ENCODE measurements at regions not wholly inside any gene's neighbourhood (a gene's known extent, or its start where the extent isn't known, plus 50 kb on each side); places are given as distances from the start of the nearest gene placed in this dataset.

DNA sequence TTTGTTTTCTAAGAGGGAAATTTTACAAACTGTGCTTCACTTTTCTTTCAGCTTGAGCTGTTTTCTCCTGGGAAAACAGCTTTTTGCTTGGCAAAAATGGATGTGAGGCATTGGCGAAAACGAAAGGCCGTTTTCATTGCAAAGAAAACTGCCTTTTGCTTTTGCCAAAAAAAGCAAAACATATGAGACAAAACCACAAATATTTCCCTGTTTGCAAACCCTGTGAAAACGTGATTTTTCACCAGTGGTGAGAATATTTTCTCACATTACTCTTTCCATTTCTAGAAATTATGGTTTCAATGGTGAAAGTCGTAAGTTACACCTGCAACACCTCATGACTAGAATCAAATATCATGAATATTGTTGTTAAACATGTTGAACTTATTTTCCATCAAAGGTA is 74.0 kb upstream of the ZBTB18 start:
- H3K14ac ChIP-seq (ENCODE audit: insufficient read length): no peak overlapping the region
- no peak overlapping the region for H4K5ac ChIP-seq (ENCODE audit: insufficient read length, low read depth, low read length)
- no peak overlapping the region for H2BK120ac ChIP-seq (replicated peaks; ENCODE audit: low read depth, low read length)
- no peaks in the 10 kb centered on the region for H3K9me3 ChIP-seq (ENCODE audit: insufficient read depth in 2 of 2, low read depth in 1 of 2, low read length in 1 of 2)
- no peak overlapping the region for H3K27ac ChIP-seq (ENCODE audit: low read depth, low read length)
- H2AFZ ChIP-seq (ENCODE audit: low read length): no peak overlapping the region
- H3K23ac ChIP-seq (ENCODE audit: insufficient read length): no peak overlapping the region
- POLR2A ChIA-PET (ENCODE audit: partially characterized antibody): no interaction called here
- no peak overlapping the region for H3K9ac ChIP-seq (replicated peaks in 1 of 4; ENCODE audit: extremely low read depth in 1 of 4, low read depth in 3 of 4, low read length in 3 of 4)
- H2BK20ac ChIP-seq (ENCODE audit: low read length): no peak overlapping the region
- FAIRE-seq (no peak), DNase-seq (ENCODE audit: low read depth in 1 of 2, low spot score in 2 of 2) (no peak)
- no peak overlapping the region for H2AK5ac ChIP-seq (ENCODE audit: low read depth, low read length)
- no peak overlapping the region for H3K4ac ChIP-seq (replicated peaks; ENCODE audit: insufficient read length, low read depth, low read length)
- H3K79me1 ChIP-seq (ENCODE audit: low read depth, low read length): no peaks in the 10 kb centered on the region
- H3K18ac ChIP-seq (ENCODE audit: extremely low read depth, low read length): no peak overlapping the region
- H3K4me1 ChIP-seq (replicated peaks in 1 of 4; ENCODE audit: control insufficient read depth in 3 of 4, insufficient read depth in 4 of 4, low read length in 3 of 4): no peaks in the 10 kb centered on the region
- no peak overlapping the region for H2BK12ac ChIP-seq (ENCODE audit: low read depth, low read length)
- no peak overlapping the region for H3K56ac ChIP-seq (replicated peaks; ENCODE audit: insufficient read length, low read depth, low read length)
- H2BK15ac ChIP-seq (ENCODE audit: low read length): no peak overlapping the region
- CTCF ChIA-PET (ENCODE audit: partially characterized antibody): no interaction called here
- no peak overlapping the region for H3K4me2 ChIP-seq (ENCODE audit: insufficient read depth in 1 of 2, low read depth in 2 of 2, low read length in 2 of 2)
- no peaks in the 10 kb centered on the region for H3K27me3 ChIP-seq (replicated peaks in 1 of 4; ENCODE audit: control insufficient read depth in 3 of 4, extremely low read depth in 1 of 4, insufficient read depth in 3 of 4, low read length in 3 of 4)
- no peaks in the 10 kb centered on the region for H3K79me2 ChIP-seq (ENCODE audit: control insufficient read depth in 1 of 2, insufficient read depth in 2 of 2, low read length in 2 of 2)
- TF ChIP-seq CHD1 (IDR thresholded peaks at IDR 0.05; ENCODE audit: low read depth, low read length) (no peak), JUND (IDR thresholded peaks at IDR 0.05; ENCODE audit: low read length) (no peak)
- TF ChIP-seq, protein P1, sequence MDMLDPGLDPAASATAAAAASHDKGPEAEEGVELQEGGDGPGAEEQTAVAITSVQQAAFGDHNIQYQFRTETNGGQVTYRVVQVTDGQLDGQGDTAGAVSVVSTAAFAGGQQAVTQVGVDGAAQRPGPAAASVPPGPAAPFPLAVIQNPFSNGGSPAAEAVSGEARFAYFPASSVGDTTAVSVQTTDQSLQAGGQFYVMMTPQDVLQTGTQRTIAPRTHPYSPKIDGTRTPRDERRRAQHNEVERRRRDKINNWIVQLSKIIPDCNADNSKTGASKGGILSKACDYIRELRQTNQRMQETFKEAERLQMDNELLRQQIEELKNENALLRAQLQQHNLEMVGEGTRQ (IDR thresholded peaks at IDR 0.05; ENCODE audit: low read length): no peak
- no peak overlapping the region for H4K91ac ChIP-seq (replicated peaks; ENCODE audit: insufficient read length, low read length)
- WGBS, 2 experiments (ENCODE audit: extremely low coverage in 1 of 2, insufficient coverage in 1 of 2, insufficient read length in 1 of 2, insufficient replicate concordance in 2 of 2, low coverage in 1 of 2, low lambda C conversion rate in 2 of 2, missing lambda C conversion rate in 1 of 2): 88% methylated on average over 5 of the region's 5 CpGs; no CpG with 5 or more reads in 1 of the 2 experiments
- no peak overlapping the region for H2BK5ac ChIP-seq (ENCODE audit: low read depth, low read length)
- no peak overlapping the region for H4K8ac ChIP-seq (ENCODE audit: extremely low read depth, insufficient read depth, low read length)
- no peak overlapping the region for H3K4me3 ChIP-seq (ENCODE audit: extremely low read depth in 1 of 4, insufficient read depth in 2 of 4, low read depth in 3 of 4, low read length in 4 of 4)
- H3K36me3 ChIP-seq (ENCODE audit: control insufficient read depth in 2 of 4, insufficient read depth in 4 of 4, low read length in 3 of 4): no peaks in the 10 kb centered on the region
- no peaks in the 10 kb centered on the region for H4K20me1 ChIP-seq (replicated peaks in 1 of 2; ENCODE audit: control insufficient read depth in 1 of 2, insufficient read depth in 2 of 2, low read length in 2 of 2)
- no peaks in the 10 kb centered on the region for H3K23me2 ChIP-seq (ENCODE audit: low read depth, low read length)

Measured in H1 (cell line).